NCI-H2081 (cell line): ENCODE measurements at regions not wholly inside any gene's neighbourhood (a gene's known extent, or its start where the extent isn't known, plus 50 kb on each side); places are given as distances from the start of the nearest gene placed in this dataset.
"Not testable (repeated sequence)": the region's sequence is repeated elsewhere in the genome, so short reads cannot be mapped to it uniquely, and the experiment has no call there.

Source experiments
- DNase-seq, 2 experiments: peaks; one replicate each; lab custom pipeline; 2025; lab: John Stamatoyannopoulos, UW

- DNase-seq: no peak
Observed at GRCh38 chr3:88954853-88955252, 152.6 kb upstream of the EPHA3 start.

DNA sequence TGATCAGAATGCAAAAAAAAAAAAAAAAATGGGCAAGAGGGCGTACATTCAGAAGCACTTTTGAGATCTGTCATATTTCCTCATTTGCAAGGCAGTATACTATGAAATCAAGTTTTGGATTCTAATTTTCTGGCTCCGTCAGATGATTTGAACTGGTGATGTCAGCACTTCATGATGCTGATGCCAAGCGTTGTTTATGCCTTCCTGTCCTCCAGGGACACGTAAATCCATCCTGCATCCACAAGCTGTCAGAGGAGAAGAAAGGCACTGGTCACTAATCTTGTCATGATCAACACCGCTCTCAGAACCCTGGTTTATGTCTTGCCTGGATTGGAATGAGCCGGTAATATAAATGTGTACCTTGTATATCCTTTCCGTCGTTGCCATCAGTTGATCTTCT, 152.1 kb upstream of the EPHA3 start:
- no peak for DNase-seq

DNA sequence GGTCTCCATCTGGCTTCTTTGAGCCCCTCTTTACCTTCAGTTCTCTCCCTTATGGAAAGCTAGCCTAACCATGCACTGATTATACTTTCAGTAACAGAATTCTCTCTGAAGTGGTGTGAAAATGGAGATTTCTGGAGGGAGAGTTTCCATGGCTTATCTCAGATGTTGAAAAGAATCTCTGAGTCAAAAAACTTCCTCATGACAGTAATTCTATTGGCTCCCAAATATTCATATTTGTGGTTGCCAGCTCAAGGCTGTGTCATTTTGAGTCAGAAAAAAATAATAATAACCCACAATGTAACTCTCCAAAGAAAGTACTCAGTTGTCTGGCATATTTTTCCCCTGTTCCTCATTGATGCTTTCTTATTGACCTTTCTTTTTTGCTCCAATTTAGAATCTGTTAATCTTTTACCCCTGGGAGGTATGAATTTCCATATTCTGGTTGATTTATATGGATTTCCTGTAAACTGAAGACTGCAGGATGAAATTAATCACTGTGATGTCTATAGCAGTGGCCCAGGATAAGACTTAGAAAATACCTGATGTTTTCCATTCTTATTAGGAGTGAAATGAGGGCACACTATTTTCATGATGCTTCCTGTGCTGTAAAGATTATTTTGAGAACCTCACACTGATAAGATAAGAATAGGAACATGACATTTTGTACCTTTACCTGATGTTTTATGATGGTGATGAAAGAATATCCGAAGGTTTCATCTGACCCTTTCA, 149.5 kb upstream of the EPHA3 start:
- DNase-seq: no peak

DNA sequence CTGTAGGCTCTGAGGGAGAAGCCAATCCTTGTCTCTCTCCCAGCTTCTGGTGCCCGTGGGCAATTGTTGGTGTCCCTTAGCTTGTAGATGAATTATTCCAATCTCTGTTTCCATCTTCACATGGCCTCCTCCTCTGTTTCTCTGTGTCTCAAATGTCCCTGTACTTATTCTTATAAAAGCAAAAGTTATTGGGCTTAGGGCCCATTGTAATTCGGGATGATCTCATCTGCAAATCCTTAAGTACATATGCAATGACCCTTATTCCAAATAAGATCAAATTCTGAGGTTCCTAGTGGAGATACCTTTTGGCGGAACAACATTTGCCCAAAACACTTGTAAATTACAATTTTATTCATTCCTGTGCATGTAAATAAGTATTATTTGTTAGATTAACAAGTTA, 147.4 kb upstream of the EPHA3 start:
- no peak for DNase-seq

DNA sequence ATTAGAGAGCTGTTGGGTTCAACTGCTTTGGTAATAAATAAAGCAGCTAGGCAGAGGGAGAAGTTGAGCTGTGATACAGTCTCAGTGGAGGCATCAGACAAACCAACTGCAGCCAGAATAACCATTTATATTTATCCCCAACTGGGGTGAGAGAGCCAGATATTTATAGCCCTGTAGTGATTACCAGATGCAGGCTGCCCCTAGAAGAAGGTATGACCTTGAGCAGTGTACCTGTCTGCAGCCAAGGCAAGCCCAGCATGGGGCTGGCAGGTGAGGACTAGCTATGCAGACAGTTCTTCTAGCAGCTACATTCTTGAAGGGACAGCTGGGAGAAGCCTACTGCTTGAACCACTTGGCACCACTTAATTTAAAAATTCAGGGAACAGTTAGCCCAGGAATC, 144.4 kb upstream of the EPHA3 start:
- DNase-seq: no peak

- DNase-seq: no peak
Observed at GRCh38 chr3:88979760-88980159, 127.7 kb upstream of the EPHA3 start.

DNA sequence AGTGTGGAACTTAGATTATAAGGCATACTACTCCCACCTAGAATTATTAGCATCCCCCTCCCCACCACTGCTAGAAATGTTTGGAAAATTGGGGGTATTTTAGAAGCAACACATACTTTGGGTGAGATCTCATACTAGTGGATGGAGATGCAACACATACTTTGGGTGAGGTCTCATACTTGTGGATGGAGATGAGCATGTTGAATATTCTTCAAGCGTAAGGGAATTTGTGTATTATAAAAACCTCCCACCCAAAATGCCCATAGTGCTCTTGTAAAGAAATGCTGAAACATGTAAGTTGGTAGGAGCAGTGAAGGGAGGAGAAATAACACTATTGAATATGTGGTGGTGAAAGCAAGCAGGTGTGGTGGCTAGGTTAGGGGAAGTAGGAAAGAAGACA, 124.0 kb upstream of the EPHA3 start:
- no peak for DNase-seq

- no peak for DNase-seq
Observed at GRCh38 chr3:88984256-88984655, 123.2 kb upstream of the EPHA3 start.

DNA sequence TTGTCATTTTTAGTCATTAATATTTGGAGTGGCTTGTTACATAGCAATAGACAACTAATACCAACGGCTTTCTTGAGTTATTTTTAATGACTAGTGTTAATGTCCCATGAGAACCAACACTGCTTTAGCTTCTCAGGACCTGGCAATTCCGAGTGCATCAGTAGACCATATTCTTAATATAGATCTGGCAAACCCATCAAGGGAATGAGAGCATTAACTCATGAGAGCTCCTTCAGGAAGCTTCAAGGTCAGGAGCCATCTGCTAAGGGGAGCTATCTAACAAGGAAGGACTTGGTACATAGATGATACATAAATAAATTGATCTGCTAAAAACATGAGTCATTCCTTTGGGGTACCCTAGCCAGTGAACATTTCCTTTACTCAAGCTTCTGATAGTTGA, 122.6 kb upstream of the EPHA3 start:
- DNase-seq: no peak

DNA sequence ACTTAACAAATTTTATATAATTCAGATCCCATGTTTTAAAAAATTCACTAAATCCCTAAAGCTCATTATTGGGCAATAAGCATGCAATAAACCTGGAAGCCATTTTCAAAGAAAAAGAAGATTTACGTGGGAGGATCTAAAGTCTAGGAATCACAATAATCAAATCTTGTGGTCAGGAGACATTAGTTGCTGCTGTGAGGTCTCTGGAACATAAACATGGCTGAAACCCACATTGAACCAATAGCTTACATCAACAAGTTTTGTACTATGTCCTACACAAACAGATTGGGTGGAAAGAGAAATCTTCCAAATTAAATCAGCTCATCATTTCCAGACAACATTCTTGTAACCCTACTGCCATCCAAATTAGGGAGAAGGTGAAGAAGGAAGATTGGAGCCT, 121.9 kb upstream of the EPHA3 start:
- DNase-seq: no peak

DNA sequence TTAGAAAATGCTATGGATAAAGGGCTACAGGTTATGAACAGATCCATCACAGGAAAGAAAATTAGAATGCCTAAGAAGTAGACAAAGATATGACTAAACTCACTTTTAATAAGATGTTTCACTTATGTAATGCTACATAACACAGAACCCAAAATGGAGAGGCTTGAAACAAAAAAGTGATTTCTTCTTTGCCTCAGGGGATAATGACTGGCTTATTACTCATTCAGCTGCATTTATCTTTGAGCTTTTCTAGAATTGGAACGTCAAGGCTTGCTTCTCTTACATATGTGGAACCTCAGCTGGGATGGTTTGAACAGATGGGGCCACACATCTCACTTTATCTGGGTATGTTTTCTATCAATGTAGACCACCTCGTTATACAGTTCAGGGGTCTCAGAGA, 120.6 kb upstream of the EPHA3 start:
- DNase-seq: no peak

- DNase-seq: no peak
Observed at GRCh38 chr3:88987776-88988175, 119.6 kb upstream of the EPHA3 start.

DNA sequence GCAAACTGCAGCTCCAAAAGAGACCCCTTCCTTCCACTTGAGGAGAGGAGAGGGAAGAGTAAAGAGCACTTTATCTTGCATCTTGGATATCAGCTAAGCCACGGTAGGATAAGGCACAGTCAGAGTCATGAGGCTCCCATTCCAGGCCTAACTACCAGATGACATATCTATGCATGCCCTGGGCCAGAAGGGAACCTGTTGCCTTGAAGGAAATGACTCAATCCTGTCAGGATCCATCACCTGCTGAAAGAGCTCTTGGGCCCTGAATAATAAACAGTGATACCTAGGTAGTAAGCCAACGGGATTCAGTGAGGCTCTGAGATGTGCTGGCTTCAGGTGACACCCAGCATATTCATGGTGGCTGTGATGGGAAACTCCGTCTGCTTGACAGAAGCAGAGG, 118.5 kb upstream of the EPHA3 start:
- DNase-seq: no peak

- DNase-seq: no peak
Observed at GRCh38 chr3:88991496-88991895, 115.9 kb upstream of the EPHA3 start.

- no peak for DNase-seq
Observed at GRCh38 chr3:88996691-88997090, 110.7 kb upstream of the EPHA3 start.

DNA sequence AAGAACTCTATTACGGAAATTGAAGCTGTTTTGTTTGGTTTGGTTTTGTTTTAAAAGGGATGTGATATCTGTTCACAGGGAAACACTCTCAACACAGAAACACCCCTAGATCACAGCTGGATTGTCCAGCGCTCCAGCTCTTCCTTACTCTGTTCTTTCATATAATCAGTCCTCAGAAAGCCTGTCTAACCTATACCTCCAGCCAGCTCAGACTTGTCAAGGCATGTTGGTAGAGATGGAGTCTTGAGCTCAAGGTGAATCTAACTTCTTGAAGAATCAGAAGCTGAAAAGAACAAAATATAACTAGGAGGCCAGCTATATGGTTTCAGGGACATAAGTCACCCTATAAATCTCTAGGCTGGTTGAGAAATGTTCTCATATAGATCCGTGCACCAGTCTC, 110.2 kb upstream of the EPHA3 start:
- DNase-seq: no peak

- DNase-seq: no peak
Observed at GRCh38 chr3:89000886-89001285, 106.5 kb upstream of the EPHA3 start.

DNA sequence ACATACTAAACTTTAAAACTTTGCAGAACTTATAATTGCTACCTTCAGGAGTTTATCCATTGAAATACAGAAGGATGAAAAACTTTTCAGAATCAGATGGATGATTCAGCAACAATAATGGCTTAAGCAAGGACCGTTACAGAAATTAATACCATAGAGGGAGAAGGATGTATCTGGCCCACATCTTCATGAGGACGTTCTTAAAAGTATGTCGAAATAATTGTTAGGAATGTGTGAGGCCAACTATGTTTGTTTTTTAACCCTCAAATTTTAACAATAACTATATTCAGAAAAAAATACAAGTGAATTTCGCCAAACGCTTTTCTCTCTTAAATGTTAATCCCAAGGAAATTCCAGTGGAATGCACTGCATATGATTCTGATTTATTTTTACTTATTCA, 105.2 kb upstream of the EPHA3 start:
- no peak for DNase-seq

DNA sequence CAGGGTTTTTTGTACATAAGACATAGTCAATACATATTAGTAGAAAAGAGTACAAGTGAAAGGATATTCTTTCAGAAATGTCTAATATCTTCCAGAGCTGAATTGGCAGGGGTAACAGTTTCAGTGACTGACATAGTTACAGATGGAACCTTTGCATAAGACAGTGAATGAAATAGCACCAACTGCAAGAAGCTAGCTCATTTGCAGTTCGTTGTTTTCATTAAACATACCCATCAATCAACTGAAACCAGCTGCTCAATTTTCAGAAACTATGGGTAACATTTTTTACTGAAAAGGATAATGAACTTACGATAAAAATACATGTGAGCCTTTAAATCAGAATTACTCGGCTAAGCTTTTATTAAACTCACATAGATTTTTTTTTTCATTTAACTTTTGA, 93.9 kb upstream of the EPHA3 start:
- DNase-seq: no peak

DNA sequence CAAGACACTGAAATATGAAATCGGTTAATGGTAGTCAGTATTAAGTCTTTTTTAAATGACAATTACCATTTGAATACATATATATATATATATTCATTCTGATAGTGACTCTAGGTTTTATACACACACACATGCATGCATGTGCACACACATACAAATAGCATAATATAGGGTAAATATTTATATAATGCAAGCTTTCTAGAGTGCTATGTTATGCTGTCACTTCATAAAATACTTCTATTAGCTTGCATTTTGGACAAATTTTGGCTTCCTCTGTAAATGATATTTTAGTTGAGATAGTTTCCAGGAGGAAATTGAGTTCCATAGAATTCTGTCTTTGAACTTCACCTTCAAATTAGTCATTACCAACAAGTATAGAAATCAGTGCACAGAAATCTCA, 89.9 kb upstream of the EPHA3 start:
- no peak for DNase-seq

GRCh38 chr3:89025185-89025584, 82.2 kb upstream of the EPHA3 start:
- DNase-seq: peak in 1 of 2 experiments; percentile 8

DNA sequence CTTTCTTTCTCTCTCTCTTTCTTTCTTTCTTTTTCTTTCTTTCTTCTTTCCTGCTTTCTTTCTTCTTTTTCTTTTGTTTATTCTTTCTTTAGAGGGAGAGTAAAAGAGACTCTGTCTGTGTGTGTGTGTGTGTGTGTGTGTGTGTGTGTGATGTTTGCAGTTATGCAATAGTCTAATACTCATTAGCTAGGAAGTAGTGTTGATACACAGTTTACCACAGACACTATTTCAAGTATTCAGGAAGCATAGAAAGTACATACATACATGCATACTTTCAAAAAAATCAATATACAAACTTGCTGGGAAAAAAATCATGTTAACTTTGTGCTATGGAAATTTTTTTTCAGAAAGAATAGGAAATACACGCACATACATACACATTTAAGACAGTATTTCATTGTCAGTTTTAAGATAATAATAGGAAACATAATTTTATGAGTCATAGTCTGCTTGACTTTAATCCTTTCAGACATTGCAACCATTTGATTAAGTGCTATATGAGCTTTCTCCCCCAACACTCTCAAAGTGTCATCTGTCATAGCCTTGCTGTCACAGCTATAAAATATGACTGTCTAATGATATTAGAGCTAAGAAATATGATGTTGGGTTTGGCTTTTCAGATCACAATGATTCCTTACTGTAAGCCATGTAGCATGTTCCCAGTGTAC, 74.9 kb upstream of the EPHA3 start:
- DNase-seq: no peak

DNA sequence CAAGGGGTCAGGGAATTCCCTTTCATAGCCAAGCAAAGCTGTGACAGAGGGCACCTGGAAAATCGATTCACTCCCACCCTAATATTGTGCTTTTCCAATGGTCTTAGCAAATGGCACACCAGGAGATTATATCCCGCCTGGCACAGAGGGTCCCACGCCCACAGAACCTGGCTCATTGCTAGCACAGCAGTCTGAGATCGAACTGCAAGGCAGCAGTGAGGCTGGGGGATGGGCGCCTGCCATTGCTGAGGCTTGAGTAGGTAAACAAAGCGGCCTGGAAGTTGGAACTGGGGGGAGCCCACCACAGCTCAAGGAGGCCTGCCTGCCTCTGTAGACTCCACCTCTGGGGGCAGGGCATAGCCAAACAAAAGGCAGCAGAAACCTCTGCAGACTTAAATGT, 72.7 kb upstream of the EPHA3 start:
- DNase-seq: not testable (repeated sequence)

DNA sequence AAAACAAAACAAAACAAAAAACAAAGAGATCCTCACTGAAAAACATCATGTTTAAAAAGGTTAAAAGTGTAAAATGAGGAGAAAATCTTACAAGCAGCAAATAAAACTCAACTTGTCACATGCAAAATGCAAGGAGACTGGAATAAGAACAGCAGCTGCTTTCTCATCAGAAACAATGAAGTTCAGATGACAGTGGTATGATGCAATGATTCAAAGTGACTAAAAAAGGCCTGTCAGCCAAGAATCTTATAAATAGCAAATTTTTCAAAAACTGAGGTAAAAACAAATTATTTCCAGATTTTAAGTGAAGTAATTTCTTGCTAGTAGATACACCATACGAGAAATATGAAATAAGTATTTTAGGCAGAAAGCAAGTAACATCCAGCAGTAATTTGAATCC, 68.6 kb upstream of the EPHA3 start:
- no peak for DNase-seq
